ENCODE measurements at regions not wholly inside any gene's neighbourhood (a gene's known extent, or its start where the extent isn't known, plus 50 kb on each side); places are given as distances from the start of the nearest gene placed in this dataset.

DNA sequence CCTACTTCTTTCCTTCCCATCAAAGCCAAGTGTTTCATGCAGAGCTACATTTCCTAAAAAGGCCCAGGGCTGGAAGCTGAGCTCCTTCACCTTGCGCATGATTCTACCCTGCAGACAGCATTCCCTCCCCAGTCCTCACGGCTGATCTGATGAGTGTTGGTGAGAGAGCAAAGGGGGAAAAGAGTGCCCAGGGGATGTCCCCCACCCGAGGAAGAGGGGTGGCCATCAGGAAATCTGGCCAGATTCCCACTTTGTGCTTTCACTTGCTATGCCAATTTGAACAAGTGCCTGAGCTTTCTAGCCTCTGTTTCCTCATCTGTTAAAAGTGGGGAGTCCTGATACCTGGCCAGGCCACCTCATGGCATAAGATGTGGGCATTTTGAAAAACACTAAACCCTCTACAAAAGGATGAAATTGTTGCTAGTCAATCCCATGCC lies 231.0 kb upstream of the TLE3 start:
- ChIA-PET POLR2A (no interaction called here), RAD21 (ENCODE audit: low non-redundant PET in 1 of 2, low total read pairs in 2 of 2, uncharacterized antibody in 2 of 2, unreplicated experiment in 2 of 2) (no interaction called here), CTCF (no interaction called here)
- Histone ChIP-seq H3K4me2 (ENCODE audit: low read length) (no peak overlapping the region), H2AFZ (ENCODE audit: low read depth, low read length, poor library complexity, severe bottlenecking) (no peak overlapping the region), H3K27ac (ENCODE audit: low read depth, low read length) (no peak overlapping the region), H3K36me3 (ENCODE audit: control insufficient read depth in 1 of 2, insufficient read depth in 2 of 2, low read length in 2 of 2) (no peaks in the 10 kb centered on the region), H4K20me1 (ENCODE audit: insufficient read depth) (no peaks in the 10 kb centered on the region), H3K9me2 (ENCODE audit: insufficient read depth) (no peaks in the 10 kb centered on the region), H3K79me2 (ENCODE audit: insufficient read depth, low read length) (no peaks in the 10 kb centered on the region), H3K4me1 (ENCODE audit: control insufficient read depth in 1 of 2, insufficient read depth in 2 of 2, low read length in 2 of 2) (no peaks in the 10 kb centered on the region), H3K9ac (ENCODE audit: low read length) (no peak overlapping the region), H3K4me3 (replicated peaks in 1 of 2; ENCODE audit: low read depth in 1 of 2, low read length in 2 of 2) (no peak overlapping the region), H3K27me3 (ENCODE audit: insufficient read depth, low read length) (no peaks in the 10 kb centered on the region; the same call in 1 of the 2 replicates), H3K9me3 (ENCODE audit: control insufficient read depth in 1 of 2, insufficient read depth in 1 of 2, low read depth in 1 of 2, low read length in 2 of 2) (no peaks in the 10 kb centered on the region)
- intact Hi-C loops (cut with micrococcal nuclease) = no loop called here
- TF ChIP-seq, protein P1, sequence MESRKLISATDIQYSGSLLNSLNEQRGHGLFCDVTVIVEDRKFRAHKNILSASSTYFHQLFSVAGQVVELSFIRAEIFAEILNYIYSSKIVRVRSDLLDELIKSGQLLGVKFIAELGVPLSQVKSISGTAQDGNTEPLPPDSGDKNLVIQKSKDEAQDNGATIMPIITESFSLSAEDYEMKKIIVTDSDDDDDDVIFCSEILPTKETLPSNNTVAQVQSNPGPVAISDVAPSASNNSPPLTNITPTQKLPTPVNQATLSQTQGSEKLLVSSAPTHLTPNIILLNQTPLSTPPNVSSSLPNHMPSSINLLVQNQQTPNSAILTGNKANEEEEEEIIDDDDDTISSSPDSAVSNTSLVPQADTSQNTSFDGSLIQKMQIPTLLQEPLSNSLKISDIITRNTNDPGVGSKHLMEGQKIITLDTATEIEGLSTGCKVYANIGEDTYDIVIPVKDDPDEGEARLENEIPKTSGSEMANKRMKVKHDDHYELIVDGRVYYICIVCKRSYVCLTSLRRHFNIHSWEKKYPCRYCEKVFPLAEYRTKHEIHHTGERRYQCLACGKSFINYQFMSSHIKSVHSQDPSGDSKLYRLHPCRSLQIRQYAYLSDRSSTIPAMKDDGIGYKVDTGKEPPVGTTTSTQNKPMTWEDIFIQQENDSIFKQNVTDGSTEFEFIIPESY (IDR thresholded peaks at IDR 0.05; ENCODE audit: extremely low read depth, insufficient replicate concordance, low read length) = no peak
- TF ChIP-seq SP1 (IDR thresholded peaks at IDR 0.05; ENCODE audit: low read depth) (no peak), CEBPB (IDR thresholded peaks at IDR 0.05; ENCODE audit: low read depth) (no peak), POLR2AphosphoS5 (IDR thresholded peaks at IDR 0.05; ENCODE audit: low read depth, low read length) (no peak), JUND (IDR thresholded peaks at IDR 0.05) (no peak), EZH2 (IDR thresholded peaks at IDR 0.05) (no peak)
- TF ChIP-seq, protein P2, sequence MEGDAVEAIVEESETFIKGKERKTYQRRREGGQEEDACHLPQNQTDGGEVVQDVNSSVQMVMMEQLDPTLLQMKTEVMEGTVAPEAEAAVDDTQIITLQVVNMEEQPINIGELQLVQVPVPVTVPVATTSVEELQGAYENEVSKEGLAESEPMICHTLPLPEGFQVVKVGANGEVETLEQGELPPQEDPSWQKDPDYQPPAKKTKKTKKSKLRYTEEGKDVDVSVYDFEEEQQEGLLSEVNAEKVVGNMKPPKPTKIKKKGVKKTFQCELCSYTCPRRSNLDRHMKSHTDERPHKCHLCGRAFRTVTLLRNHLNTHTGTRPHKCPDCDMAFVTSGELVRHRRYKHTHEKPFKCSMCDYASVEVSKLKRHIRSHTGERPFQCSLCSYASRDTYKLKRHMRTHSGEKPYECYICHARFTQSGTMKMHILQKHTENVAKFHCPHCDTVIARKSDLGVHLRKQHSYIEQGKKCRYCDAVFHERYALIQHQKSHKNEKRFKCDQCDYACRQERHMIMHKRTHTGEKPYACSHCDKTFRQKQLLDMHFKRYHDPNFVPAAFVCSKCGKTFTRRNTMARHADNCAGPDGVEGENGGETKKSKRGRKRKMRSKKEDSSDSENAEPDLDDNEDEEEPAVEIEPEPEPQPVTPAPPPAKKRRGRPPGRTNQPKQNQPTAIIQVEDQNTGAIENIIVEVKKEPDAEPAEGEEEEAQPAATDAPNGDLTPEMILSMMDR (IDR thresholded peaks at IDR 0.05 in 2 of 3, conservative IDR thresholded peaks at IDR 0.05 in 1 of 3; ENCODE audit: borderline replicate concordance in 1 of 3, insufficient read depth in 1 of 3, low read depth in 2 of 3, low read length in 2 of 3) = no peak
- TF ChIP-seq, protein P3, sequence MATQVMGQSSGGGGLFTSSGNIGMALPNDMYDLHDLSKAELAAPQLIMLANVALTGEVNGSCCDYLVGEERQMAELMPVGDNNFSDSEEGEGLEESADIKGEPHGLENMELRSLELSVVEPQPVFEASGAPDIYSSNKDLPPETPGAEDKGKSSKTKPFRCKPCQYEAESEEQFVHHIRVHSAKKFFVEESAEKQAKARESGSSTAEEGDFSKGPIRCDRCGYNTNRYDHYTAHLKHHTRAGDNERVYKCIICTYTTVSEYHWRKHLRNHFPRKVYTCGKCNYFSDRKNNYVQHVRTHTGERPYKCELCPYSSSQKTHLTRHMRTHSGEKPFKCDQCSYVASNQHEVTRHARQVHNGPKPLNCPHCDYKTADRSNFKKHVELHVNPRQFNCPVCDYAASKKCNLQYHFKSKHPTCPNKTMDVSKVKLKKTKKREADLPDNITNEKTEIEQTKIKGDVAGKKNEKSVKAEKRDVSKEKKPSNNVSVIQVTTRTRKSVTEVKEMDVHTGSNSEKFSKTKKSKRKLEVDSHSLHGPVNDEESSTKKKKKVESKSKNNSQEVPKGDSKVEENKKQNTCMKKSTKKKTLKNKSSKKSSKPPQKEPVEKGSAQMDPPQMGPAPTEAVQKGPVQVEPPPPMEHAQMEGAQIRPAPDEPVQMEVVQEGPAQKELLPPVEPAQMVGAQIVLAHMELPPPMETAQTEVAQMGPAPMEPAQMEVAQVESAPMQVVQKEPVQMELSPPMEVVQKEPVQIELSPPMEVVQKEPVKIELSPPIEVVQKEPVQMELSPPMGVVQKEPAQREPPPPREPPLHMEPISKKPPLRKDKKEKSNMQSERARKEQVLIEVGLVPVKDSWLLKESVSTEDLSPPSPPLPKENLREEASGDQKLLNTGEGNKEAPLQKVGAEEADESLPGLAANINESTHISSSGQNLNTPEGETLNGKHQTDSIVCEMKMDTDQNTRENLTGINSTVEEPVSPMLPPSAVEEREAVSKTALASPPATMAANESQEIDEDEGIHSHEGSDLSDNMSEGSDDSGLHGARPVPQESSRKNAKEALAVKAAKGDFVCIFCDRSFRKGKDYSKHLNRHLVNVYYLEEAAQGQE (IDR thresholded peaks at IDR 0.05; ENCODE audit: low read depth) = no peak
- no peak for ATAC-seq
- DNase-seq (ENCODE audit: low read depth, low spot score) = no peak
- no TSS peak for BruUV-seq (replicated peaks)
